ENCODE measurements at regions not wholly inside any gene's neighbourhood (a gene's known extent, or its start where the extent isn't known, plus 50 kb on each side); places are given as distances from the start of the nearest gene placed in this dataset.

DNA sequence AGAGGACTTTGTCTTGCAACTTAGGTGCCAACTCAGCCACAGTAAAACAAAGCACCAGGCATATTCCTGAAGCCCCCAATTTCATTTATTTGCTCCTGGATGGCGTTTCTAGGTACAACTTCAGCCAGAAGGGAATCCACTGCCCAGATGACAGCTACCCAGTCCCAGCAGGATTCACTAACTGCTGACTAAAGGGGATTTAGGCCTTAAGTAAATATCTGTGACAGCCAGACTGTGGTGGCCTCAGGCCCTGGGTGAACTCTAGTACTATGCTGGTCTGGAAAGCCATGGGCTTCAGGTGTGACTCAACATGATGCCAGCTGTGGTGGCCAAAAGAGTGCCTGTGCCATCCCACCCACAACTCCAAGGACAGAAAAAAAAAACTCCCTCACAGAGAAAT lies 396.1 kb upstream of the CCNG1 start:
- no peak overlapping the region for H3K9ac ChIP-seq (ENCODE audit: control insufficient read depth, extremely low read depth, insufficient read depth, low read length)
- TF ChIP-seq EZH2 (IDR thresholded peaks at IDR 0.05; ENCODE audit: low read length), result no peak
- TF ChIP-seq, protein P1, sequence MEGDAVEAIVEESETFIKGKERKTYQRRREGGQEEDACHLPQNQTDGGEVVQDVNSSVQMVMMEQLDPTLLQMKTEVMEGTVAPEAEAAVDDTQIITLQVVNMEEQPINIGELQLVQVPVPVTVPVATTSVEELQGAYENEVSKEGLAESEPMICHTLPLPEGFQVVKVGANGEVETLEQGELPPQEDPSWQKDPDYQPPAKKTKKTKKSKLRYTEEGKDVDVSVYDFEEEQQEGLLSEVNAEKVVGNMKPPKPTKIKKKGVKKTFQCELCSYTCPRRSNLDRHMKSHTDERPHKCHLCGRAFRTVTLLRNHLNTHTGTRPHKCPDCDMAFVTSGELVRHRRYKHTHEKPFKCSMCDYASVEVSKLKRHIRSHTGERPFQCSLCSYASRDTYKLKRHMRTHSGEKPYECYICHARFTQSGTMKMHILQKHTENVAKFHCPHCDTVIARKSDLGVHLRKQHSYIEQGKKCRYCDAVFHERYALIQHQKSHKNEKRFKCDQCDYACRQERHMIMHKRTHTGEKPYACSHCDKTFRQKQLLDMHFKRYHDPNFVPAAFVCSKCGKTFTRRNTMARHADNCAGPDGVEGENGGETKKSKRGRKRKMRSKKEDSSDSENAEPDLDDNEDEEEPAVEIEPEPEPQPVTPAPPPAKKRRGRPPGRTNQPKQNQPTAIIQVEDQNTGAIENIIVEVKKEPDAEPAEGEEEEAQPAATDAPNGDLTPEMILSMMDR (optimal IDR thresholded peaks at IDR 0.05 in 1 of 3, IDR thresholded peaks at IDR 0.05 in 1 of 3, conservative IDR thresholded peaks at IDR 0.05 in 1 of 3; ENCODE audit: extremely low read depth in 1 of 3, insufficient read depth in 2 of 3, low read length in 3 of 3), result no peak
- H2AFZ ChIP-seq (ENCODE audit: control insufficient read depth, low read length), result no peak overlapping the region
- H3K79me2 ChIP-seq (ENCODE audit: control insufficient read depth, insufficient read depth, low read length), result no peaks in the 10 kb centered on the region
- FAIRE-seq (no peak), DNase-seq (ENCODE audit: low read depth, low spot score) (no peak)
- dilution Hi-C loops (cut with MboI; ENCODE audit: extremely low pct_ligation_motif_present, low sequenced_read_pairs), result no loop called here
- H3K4me1 ChIP-seq (ENCODE audit: control insufficient read depth, extremely low read depth, insufficient read depth, low read length), result no peaks in the 10 kb centered on the region
- no peaks in the 10 kb centered on the region for H3K27me3 ChIP-seq (ENCODE audit: control insufficient read depth, extremely low read depth, insufficient read depth, low read length)
- no peaks in the 10 kb centered on the region for H3K36me3 ChIP-seq (ENCODE audit: control insufficient read depth in 2 of 2, extremely low read depth in 1 of 2, insufficient read depth in 2 of 2, low read length in 2 of 2)
- no peak overlapping the region for H3K4me3 ChIP-seq (ENCODE audit: control insufficient read depth in 2 of 3, extremely low read depth in 1 of 3, insufficient read depth in 2 of 3, low read depth in 1 of 3, low read length in 3 of 3)
- no peaks in the 10 kb centered on the region for H3K9me1 ChIP-seq (ENCODE audit: control insufficient read depth, extremely low read depth, insufficient read depth, low read length)
- no peaks in the 10 kb centered on the region for H3K9me3 ChIP-seq (ENCODE audit: control insufficient read depth, low read depth, low read length)
- no peak overlapping the region for H3K4me2 ChIP-seq (ENCODE audit: control insufficient read depth, extremely low read depth, insufficient read depth, low read depth, low read length)
- no peaks in the 10 kb centered on the region for H4K20me1 ChIP-seq (ENCODE audit: control insufficient read depth, extremely low read depth, insufficient read depth, low read length)
- no peak overlapping the region for H3K27ac ChIP-seq (ENCODE audit: control insufficient read depth, insufficient read depth, low read length)

GRCh38 chr5:163079618-163080017 lies 357.8 kb upstream of the CCNG1 start:
- Histone ChIP-seq H3K9ac (ENCODE audit: control insufficient read depth, extremely low read depth, insufficient read depth, low read length) (no peak overlapping the region), H3K4me1 (ENCODE audit: control insufficient read depth, extremely low read depth, insufficient read depth, low read length) (no peaks in the 10 kb centered on the region), H3K79me2 (ENCODE audit: control insufficient read depth, insufficient read depth, low read length) (no peaks in the 10 kb centered on the region), H3K27ac (ENCODE audit: control insufficient read depth, insufficient read depth, low read length) (no peak overlapping the region), H3K9me3 (ENCODE audit: control insufficient read depth, low read depth, low read length) (no peaks in the 10 kb centered on the region), H3K4me2 (ENCODE audit: control insufficient read depth, extremely low read depth, insufficient read depth, low read depth, low read length) (no peak overlapping the region), H4K20me1 (ENCODE audit: control insufficient read depth, extremely low read depth, insufficient read depth, low read length) (no peaks in the 10 kb centered on the region), H2AFZ (ENCODE audit: control insufficient read depth, low read length) (no peak overlapping the region), H3K4me3 (ENCODE audit: control insufficient read depth in 2 of 3, extremely low read depth in 1 of 3, insufficient read depth in 2 of 3, low read depth in 1 of 3, low read length in 3 of 3) (no peak overlapping the region), H3K27me3 (ENCODE audit: control insufficient read depth, extremely low read depth, insufficient read depth, low read length) (no peaks in the 10 kb centered on the region), H3K36me3 (ENCODE audit: control insufficient read depth in 2 of 2, extremely low read depth in 1 of 2, insufficient read depth in 2 of 2, low read length in 2 of 2) (no peaks in the 10 kb centered on the region), H3K9me1 (ENCODE audit: control insufficient read depth, extremely low read depth, insufficient read depth, low read length) (no peaks in the 10 kb centered on the region)
- dilution Hi-C loops (cut with MboI; ENCODE audit: extremely low pct_ligation_motif_present, low sequenced_read_pairs), result no loop called here
- FAIRE-seq (no peak), DNase-seq (ENCODE audit: low read depth, low spot score) (no peak)
- TF ChIP-seq, protein P1 (optimal IDR thresholded peaks at IDR 0.05 in 1 of 3, IDR thresholded peaks at IDR 0.05 in 1 of 3, conservative IDR thresholded peaks at IDR 0.05 in 1 of 3; ENCODE audit: extremely low read depth in 1 of 3, insufficient read depth in 2 of 3, low read length in 3 of 3), result peak in 1 of 3 experiments; percentile 42
- no peak for TF ChIP-seq EZH2 (IDR thresholded peaks at IDR 0.05; ENCODE audit: low read length)

All from keratinocyte (primary cell).